K562 (cell line): ENCODE measurements at regions not wholly inside any gene's neighbourhood (a gene's known extent, or its start where the extent isn't known, plus 50 kb on each side); places are given as distances from the start of the nearest gene placed in this dataset.
A peak's percentile ranks its signal among the peaks of the same experiment; 100 is the strongest.

Source experiments
- ATAC-seq: fragments of 200-7000 bp; cut with Tn5 transposase; 3 replicates; pipeline ENCODE4 v1.9.1; 2020; ENCODE audit warnings: moderate library complexity
- BruUV-seq: library from RNA; stranded (reverse); fragments of 400-500 nt; replicated peaks from 2 replicates; lab custom pipeline; 2021; lab: Mats Ljungman, UMichigan
- CTCF ChIA-PET: fragments of 300-600 bp; formaldehyde crosslinking; extraction: SDS; loops from one replicate; lab custom pipeline; 2021; ENCODE audit warnings: low intra/inter-chr PET ratio; lab: Yijun Ruan, JAX
- POLR2A ChIA-PET: fragments of 300-600, 350-650 bp; sonication (Branson Sonifier 250); formaldehyde crosslinking; extraction: SDS; loops from one replicate; lab custom pipeline; 2021; ENCODE audit warnings: antibody characterized with exemption, inconsistent platforms; lab: Yijun Ruan, JAX
- DNase-seq, 4 experiments: peaks; one replicate each; pipeline versions ENCODE4 v3.0.0 to v3.0.0-alpha.2; 2011 to 2018; ENCODE audit warnings: low spot score in 3 of 4, mixed read lengths in 3 of 4; ENCODE audit errors: extremely low read depth in 1 of 4
- FAIRE-seq: peaks from 2 replicates; lab custom pipeline; 2011; peaks lifted over from hg19 to GRCh38; lab: Jason Lieb, UNC
- H2AFZ ChIP-seq: 2 replicates; pipeline ENCODE4 v1.6.0; 2011; ENCODE audit warnings: low read depth, low read length, control low read depth, inconsistent platforms
- H3K27ac ChIP-seq: fragments of 200-600 bp; 3 replicates; pipeline ENCODE4 v1.8.0; 2011; ENCODE audit warnings: low read depth, mild to moderate bottlenecking, control low read depth, inconsistent platforms, low read length, moderate library complexity, mixed read lengths; ENCODE audit errors: extremely low read depth
- H3K27me3 ChIP-seq, 2 experiments: fragments of 300-600 bp in 1 of 2; 2 replicates in 1 of 2; 3 replicates in 1 of 2; pipeline versions ENCODE4 v1.6.0 to v1.8.0; 2011; ENCODE audit warnings: inconsistent platforms in 2 of 2, low read length in 2 of 2, mild to moderate bottlenecking in 1 of 2, mixed read lengths in 1 of 2, moderate library complexity in 1 of 2; ENCODE audit not compliant: control insufficient read depth in 2 of 2, insufficient read depth in 2 of 2
- H3K36me3 ChIP-seq: fragments of 300-600 bp; 3 replicates; pipeline ENCODE4 v1.8.0; 2011; ENCODE audit warnings: mild to moderate bottlenecking, low read length, inconsistent platforms; ENCODE audit not compliant: control insufficient read depth, insufficient read depth
- H3K4me1 ChIP-seq, 2 experiments: fragments of 200-600 bp in 1 of 2; replicated peaks in 1 of 2; 2 replicates in 1 of 2; 3 replicates in 1 of 2; pipeline versions ENCODE4 v1.5.1 to v1.8.0; 2011; ENCODE audit warnings: inconsistent platforms in 2 of 2, low read length in 2 of 2, mild to moderate bottlenecking in 1 of 2, mixed read lengths in 1 of 2, moderate library complexity in 1 of 2; ENCODE audit not compliant: control insufficient read depth in 2 of 2, insufficient read depth in 2 of 2
- H3K4me2 ChIP-seq: 2 replicates; pipeline ENCODE4 v1.6.1; 2011; ENCODE audit warnings: low read length, control low read depth, inconsistent platforms, mixed read lengths; ENCODE audit not compliant: insufficient read depth
- H3K4me3 ChIP-seq: fragments of 200-600 bp; sonication (generic), shearing (Covaris generic); 2 replicates; pipeline ENCODE4 v1.5.1; 2016; ENCODE audit warnings: control low read depth, inconsistent platforms
- H3K79me2 ChIP-seq: fragments of 200-600 bp; 3 replicates; pipeline ENCODE4 v1.8.0; 2011; ENCODE audit warnings: low read length, inconsistent platforms; ENCODE audit not compliant: control insufficient read depth, insufficient read depth
- H3K9ac ChIP-seq, 2 experiments: 2 replicates each; pipeline versions ENCODE4 v1.6.0 to v1.6.1; 2011; ENCODE audit warnings: low read depth in 2 of 2, low read length in 2 of 2, control low read depth in 1 of 2, inconsistent platforms in 1 of 2, mild to moderate bottlenecking in 1 of 2, mixed read lengths in 1 of 2; ENCODE audit not compliant: insufficient read depth in 1 of 2
- H3K9me1 ChIP-seq: one replicate; pipeline ENCODE4 v1.6.0; 2011; ENCODE audit warnings: inconsistent platforms, mild to moderate bottlenecking, low read length, moderate library complexity; ENCODE audit not compliant: control insufficient read depth, insufficient read depth
- H3K9me3 ChIP-seq: replicated peaks from 2 replicates; pipeline ENCODE4 v1.5.1; 2011; ENCODE audit warnings: low read depth, low read length, inconsistent platforms; ENCODE audit not compliant: control insufficient read depth, insufficient read depth
- H4K20me1 ChIP-seq: replicated peaks from 2 replicates; pipeline ENCODE4 v1.6.1; 2011; ENCODE audit warnings: low read length, inconsistent platforms, mixed read lengths; ENCODE audit not compliant: control insufficient read depth, insufficient read depth
- ATF4 ChIP-seq: fragments of 450-650 bp; formaldehyde crosslinking; IDR thresholded peaks from 2 replicates; pipeline ENCODE4 v1.4.0; 2022; ENCODE audit warnings: mild to moderate bottlenecking, moderate library complexity
- DIDO1 ChIP-seq: fragments of 450-650 bp; IDR thresholded peaks from 2 replicates; pipeline ENCODE4 v1.6.1; 2016; ENCODE audit warnings: low read depth, missing biosample characterization, missing genetic modification characterization
- HDAC8 ChIP-seq: fragments of 450-650 bp; IDR thresholded peaks from 2 replicates; pipeline ENCODE4 v1.6.1; 2016; ENCODE audit warnings: mild to moderate bottlenecking, missing genetic modification characterization, moderate library complexity, missing compliant biosample characterization
- HEY1 ChIP-seq: fragments of 250-450 bp; sonication (Bioruptor Pico); IDR thresholded peaks from 2 replicates; pipeline ENCODE4 v1.5.0; 2020; ENCODE audit warnings: mild to moderate bottlenecking, moderate library complexity, borderline replicate concordance
- RFX5 ChIP-seq: IDR thresholded peaks from 2 replicates; pipeline ENCODE4 v1.6.1; 2011; ENCODE audit warnings: low read depth, mild to moderate bottlenecking, improper control_type of control experiment, low read length
- SFPQ ChIP-seq: fragments of 200-400 bp; formaldehyde crosslinking; IDR thresholded peaks from 2 replicates; pipeline ENCODE4 v1.6.1; 2017; ENCODE audit warnings: mild to moderate bottlenecking, low read depth, low read length, moderate library complexity
- XRCC5 ChIP-seq: fragments of 200-400 bp; formaldehyde crosslinking; IDR thresholded peaks from 2 replicates; pipeline ENCODE4 v1.6.1; 2017; ENCODE audit warnings: low read depth, mild to moderate bottlenecking, low read length
- ZFPM2 ChIP-seq: fragments of 250-450 bp; sonication (Bioruptor Pico); IDR thresholded peaks from 2 replicates; pipeline ENCODE4 v1.5.1; 2022; ENCODE audit warnings: mild to moderate bottlenecking
- ZNF165 ChIP-seq: fragments of 250-450 bp; sonication (Bioruptor Pico); IDR thresholded peaks from 2 replicates; pipeline ENCODE4 v1.4.0; 2020; ENCODE audit warnings: borderline replicate concordance
- ZNF3 ChIP-seq: fragments of 250-450 bp; sonication (Bioruptor Pico); IDR thresholded peaks from 2 replicates; pipeline ENCODE4 v1.5.0; 2021; ENCODE audit warnings: mild to moderate bottlenecking, moderate library complexity
- ZNF324 ChIP-seq: fragments of 250-450 bp; sonication (Bioruptor Pico); IDR thresholded peaks from 2 replicates; pipeline ENCODE4 v1.4.0; 2020; ENCODE audit warnings: mild to moderate bottlenecking
- WGBS: fragments of 100-300 bp; shearing (Covaris generic); methylation state at CpG from one replicate; pipeline ENCODE4 v1.1.6; 2016; ENCODE audit warnings: low coverage, mixed read lengths; ENCODE audit not compliant: insufficient coverage; ENCODE audit errors: missing lambda C conversion rate; 5-methylcytosine and 5-hydroxymethylcytosine counted together
- in situ Hi-C: fragments of 300-500 bp; cut with MboI; formaldehyde crosslinking; loops from 4 replicates; pipeline ENCODE4 v1.15.0; 2018; ENCODE audit warnings: inconsistent platforms, mixed read lengths
- intact Hi-C: fragments of 100-400 bp; cut with micrococcal nuclease; formaldehyde crosslinking; loops from 2 replicates; pipeline ENCODE4 v1.14.2; 2022
- TF ChIP-seq, protein P1 (sequence below): fragments of 150-350 bp; conservative IDR thresholded peaks from 2 replicates; pipeline ENCODE4 v1.6.1; 2014; ENCODE audit warnings: low read length
- TF ChIP-seq, protein P2 (sequence below): fragments of 250-450 bp; sonication (Bioruptor Pico); IDR thresholded peaks from 2 replicates; pipeline ENCODE4 v1.4.0; 2020; ENCODE audit warnings: mild to moderate bottlenecking

DNA sequence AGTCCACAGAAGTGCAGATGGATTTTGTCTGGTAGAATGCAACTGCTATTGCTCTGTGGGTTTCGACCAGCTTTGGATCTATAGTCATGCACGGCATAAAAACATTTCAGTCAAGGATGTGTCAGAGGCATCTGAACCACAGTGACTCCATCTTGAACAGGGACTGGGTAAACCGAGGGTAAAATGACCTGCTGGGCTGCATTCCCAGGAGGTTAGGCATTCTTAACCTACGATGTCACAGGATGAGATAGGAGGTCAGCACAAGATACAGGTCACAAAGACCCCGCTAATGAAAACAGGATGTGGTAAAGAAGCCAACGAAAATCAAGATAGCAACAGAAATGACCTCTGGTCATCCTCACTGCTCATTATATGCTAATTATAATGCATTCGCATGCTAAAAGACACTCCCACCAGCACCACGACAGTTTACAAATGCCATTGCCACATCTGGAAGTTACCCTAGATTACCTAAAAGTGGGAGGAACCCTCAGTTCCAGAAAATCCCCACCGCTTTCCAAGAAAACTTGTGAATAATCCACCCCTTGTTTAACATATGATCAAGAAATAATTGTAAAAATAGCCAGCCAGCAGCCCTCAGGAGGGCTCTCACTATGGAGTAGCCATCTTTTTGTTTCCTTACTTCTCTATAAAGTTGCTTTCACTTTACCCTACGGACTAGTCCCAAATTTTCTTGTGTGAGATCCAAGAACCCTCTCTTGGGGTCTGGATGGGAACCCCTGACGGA lies 50.7 kb upstream of the CPXM2 start:
- Histone ChIP-seq H3K4me2 (no peak overlapping the region), H3K9me3 (no peaks in the 10 kb centered on the region), H2AFZ (no peak overlapping the region), H3K27me3 (peaks cover 0 to 8% of the 10 kb centered on the region in 2 experiments; a peak in 1 of 5 replicates), H3K9ac (no peak overlapping the region), H3K4me1 (no peaks in the 10 kb centered on the region), H3K79me2 (no peaks in the 10 kb centered on the region), H3K4me3 (no peak overlapping the region), H3K9me1 (no peaks in the 10 kb centered on the region), H3K27ac (no peak overlapping the region), H4K20me1 (no peaks in the 10 kb centered on the region), H3K36me3 (no peaks in the 10 kb centered on the region)
- DNase-seq (no peak), FAIRE-seq (no peak), ATAC-seq (no peak)
- POLR2A ChIA-PET = no interaction called here
- in situ Hi-C loops (no loop called here), intact Hi-C loops (no loop called here)
- under 1% methylated on average over 11 of the region's 11 CpGs for WGBS
- CTCF ChIA-PET = no interaction called here
- no TSS peak for BruUV-seq
- TF ChIP-seq ZNF165 (CRISPR knock-in tag) = peak; percentile 99
- no peak for TF ChIP-seq RFX5
- TF ChIP-seq, protein P1, sequence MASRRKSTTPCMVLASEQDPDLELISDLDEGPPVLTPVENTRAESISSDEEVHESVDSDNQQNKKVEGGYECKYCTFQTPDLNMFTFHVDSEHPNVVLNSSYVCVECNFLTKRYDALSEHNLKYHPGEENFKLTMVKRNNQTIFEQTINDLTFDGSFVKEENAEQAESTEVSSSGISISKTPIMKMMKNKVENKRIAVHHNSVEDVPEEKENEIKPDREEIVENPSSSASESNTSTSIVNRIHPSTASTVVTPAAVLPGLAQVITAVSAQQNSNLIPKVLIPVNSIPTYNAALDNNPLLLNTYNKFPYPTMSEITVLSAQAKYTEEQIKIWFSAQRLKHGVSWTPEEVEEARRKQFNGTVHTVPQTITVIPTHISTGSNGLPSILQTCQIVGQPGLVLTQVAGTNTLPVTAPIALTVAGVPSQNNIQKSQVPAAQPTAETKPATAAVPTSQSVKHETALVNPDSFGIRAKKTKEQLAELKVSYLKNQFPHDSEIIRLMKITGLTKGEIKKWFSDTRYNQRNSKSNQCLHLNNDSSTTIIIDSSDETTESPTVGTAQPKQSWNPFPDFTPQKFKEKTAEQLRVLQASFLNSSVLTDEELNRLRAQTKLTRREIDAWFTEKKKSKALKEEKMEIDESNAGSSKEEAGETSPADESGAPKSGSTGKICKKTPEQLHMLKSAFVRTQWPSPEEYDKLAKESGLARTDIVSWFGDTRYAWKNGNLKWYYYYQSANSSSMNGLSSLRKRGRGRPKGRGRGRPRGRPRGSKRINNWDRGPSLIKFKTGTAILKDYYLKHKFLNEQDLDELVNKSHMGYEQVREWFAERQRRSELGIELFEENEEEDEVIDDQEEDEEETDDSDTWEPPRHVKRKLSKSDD = no peak
- peak; percentile 88 for TF ChIP-seq ZNF324 (CRISPR knock-in tag)
- peak; percentile 72; the same call in 1 of the 2 replicates for TF ChIP-seq DIDO1
- peak; percentile 93 for TF ChIP-seq ATF4 (CRISPR knock-in tag)
- no peak for TF ChIP-seq XRCC5
- 0 out of 2 replicates have a peak, but pooled peaks have one; percentile 34 for TF ChIP-seq ZFPM2
- TF ChIP-seq HDAC8 (tag) = peak; percentile 90
- 0 out of 2 replicates have a peak, but pooled peaks have one; percentile 54 for TF ChIP-seq ZNF3 (CRISPR knock-in tag)
- TF ChIP-seq, protein P2, sequence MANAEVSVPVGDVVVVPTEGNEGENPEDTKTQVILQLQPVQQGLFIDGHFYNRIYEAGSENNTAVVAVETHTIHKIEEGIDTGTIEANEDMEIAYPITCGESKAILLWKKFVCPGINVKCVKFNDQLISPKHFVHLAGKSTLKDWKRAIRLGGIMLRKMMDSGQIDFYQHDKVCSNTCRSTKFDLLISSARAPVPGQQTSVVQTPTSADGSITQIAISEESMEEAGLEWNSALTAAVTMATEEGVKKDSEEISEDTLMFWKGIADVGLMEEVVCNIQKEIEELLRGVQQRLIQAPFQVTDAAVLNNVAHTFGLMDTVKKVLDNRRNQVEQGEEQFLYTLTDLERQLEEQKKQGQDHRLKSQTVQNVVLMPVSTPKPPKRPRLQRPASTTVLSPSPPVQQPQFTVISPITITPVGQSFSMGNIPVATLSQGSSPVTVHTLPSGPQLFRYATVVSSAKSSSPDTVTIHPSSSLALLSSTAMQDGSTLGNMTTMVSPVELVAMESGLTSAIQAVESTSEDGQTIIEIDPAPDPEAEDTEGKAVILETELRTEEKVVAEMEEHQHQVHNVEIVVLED (CRISPR knock-in tag) = peak; percentile 78
- TF ChIP-seq HEY1 = peak; percentile 75; the same call in 1 of the 2 replicates
- no peak for TF ChIP-seq SFPQ
